ENCODE measurements at regions not wholly inside any gene's neighbourhood (a gene's known extent, or its start where the extent isn't known, plus 50 kb on each side); places are given as distances from the start of the nearest gene placed in this dataset.

DNA sequence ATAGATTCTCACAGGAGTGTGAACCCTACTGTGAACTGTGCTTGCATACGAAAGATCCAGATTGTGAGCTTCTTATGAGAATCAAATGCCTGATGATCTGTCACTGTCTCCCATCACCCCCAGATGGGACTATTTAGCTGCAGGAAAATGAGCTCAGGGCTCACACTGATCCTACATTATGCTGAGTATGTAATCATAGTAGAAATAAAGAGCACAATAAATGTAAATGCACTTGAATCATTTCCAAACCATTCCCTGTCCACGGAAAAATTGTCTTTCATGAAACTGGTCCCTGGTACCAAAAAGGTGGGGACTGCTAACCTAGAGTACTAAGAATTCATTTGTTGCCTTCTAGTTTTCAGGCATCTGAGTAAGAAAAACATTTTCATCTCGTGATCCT is 1215.8 kb upstream of the TMEM132C start:
- DNase-seq (no peak), ATAC-seq (no peak)
- intact Hi-C loops (cut with DNase I; ENCODE audit: low total_unique reads) (no loop called here), in situ Hi-C loops (cut with MboI; ENCODE audit: low sequenced_read_pairs in 4 of 4) (no loop called here)
- Histone ChIP-seq H3K27me3 (no peaks in the 10 kb centered on the region), H3K4me1 (no peaks in the 10 kb centered on the region), H3K4me3 (no peak overlapping the region), H3K9me3 (no peaks in the 10 kb centered on the region), H3K27ac (no peak overlapping the region), H3K36me3 (no peaks in the 10 kb centered on the region)
- TF ChIP-seq, protein P1, sequence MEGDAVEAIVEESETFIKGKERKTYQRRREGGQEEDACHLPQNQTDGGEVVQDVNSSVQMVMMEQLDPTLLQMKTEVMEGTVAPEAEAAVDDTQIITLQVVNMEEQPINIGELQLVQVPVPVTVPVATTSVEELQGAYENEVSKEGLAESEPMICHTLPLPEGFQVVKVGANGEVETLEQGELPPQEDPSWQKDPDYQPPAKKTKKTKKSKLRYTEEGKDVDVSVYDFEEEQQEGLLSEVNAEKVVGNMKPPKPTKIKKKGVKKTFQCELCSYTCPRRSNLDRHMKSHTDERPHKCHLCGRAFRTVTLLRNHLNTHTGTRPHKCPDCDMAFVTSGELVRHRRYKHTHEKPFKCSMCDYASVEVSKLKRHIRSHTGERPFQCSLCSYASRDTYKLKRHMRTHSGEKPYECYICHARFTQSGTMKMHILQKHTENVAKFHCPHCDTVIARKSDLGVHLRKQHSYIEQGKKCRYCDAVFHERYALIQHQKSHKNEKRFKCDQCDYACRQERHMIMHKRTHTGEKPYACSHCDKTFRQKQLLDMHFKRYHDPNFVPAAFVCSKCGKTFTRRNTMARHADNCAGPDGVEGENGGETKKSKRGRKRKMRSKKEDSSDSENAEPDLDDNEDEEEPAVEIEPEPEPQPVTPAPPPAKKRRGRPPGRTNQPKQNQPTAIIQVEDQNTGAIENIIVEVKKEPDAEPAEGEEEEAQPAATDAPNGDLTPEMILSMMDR (IDR thresholded peaks at IDR 0.05 in 4 of 5, conservative IDR thresholded peaks at IDR 0.05 in 1 of 5) = no peak
- TF ChIP-seq POLR2A (IDR thresholded peaks at IDR 0.05) = no peak

DNA sequence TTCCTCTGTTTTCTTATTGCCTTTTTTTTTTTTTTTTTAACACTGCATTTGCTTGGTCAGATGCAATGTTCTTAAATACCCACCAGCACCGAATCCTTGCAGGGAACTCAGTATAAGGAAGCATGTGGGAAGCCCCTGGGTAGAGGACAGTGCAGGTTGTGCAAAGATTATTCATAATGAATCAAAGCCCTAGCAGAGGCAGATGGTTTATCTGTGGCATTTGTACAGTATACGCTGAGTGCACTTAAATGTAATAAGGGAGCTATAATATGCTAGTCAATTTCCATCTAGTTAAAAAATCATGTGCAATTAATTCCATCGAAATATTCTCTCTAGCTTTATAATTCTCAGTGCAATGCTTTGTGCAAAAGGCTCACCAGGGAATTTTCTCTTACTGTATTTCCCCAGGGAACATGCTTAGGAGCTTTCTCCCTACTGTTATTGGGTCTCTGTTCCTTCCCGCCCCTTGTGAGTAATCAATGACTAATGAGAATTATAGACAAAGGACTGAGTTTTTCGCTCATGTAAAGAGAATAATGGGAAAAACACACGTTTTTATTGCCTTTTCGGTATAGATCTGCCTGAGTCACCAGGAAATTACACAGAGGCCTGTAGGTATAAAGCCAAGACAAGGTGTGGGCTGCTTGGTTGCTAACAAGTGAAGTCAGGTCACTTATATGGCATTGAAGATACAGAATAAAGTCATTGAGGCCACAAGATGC is 1214.3 kb upstream of the TMEM132C start:
- DNase-seq (no peak), ATAC-seq (no peak)
- intact Hi-C loops (cut with DNase I; ENCODE audit: low total_unique reads) (no loop called here), in situ Hi-C loops (cut with MboI; ENCODE audit: low sequenced_read_pairs in 4 of 4) (no loop called here)
- Histone ChIP-seq H3K27me3 (no peaks in the 10 kb centered on the region), H3K9me3 (no peaks in the 10 kb centered on the region), H3K4me3 (no peak overlapping the region), H3K27ac (no peak overlapping the region), H3K4me1 (no peaks in the 10 kb centered on the region), H3K36me3 (no peaks in the 10 kb centered on the region)
- TF ChIP-seq POLR2A (IDR thresholded peaks at IDR 0.05) = no peak
- TF ChIP-seq, protein P1 (IDR thresholded peaks at IDR 0.05 in 4 of 5, conservative IDR thresholded peaks at IDR 0.05 in 1 of 5) = no peak

GRCh38 chr12:127054531-127054930 is 1212.4 kb upstream of the TMEM132C start:
- no peak for DNase-seq
- Histone ChIP-seq H3K4me1 (no peaks in the 10 kb centered on the region), H3K27me3 (no peaks in the 10 kb centered on the region), H3K4me3 (no peak overlapping the region), H3K27ac (no peak overlapping the region), H3K9me3 (no peaks in the 10 kb centered on the region), H3K36me3 (no peaks in the 10 kb centered on the region)
- intact Hi-C loops (cut with DNase I; ENCODE audit: low total_unique reads) = no loop called here
- in situ Hi-C loops (cut with MboI; ENCODE audit: low sequenced_read_pairs in 4 of 4) = no loop called here
- ATAC-seq = no peak
- TF ChIP-seq, protein P1 (IDR thresholded peaks at IDR 0.05 in 4 of 5, conservative IDR thresholded peaks at IDR 0.05 in 1 of 5) = no peak
- no peak for TF ChIP-seq POLR2A (IDR thresholded peaks at IDR 0.05)

- Histone ChIP-seq H3K27ac (no peak overlapping the region), H3K4me1 (no peaks in the 10 kb centered on the region), H3K4me3 (no peak overlapping the region), H3K9me3 (no peaks in the 10 kb centered on the region), H3K27me3 (no peaks in the 10 kb centered on the region), H3K36me3 (no peaks in the 10 kb centered on the region)
- no peak for DNase-seq
- no peak for ATAC-seq
- no peak for TF ChIP-seq POLR2A (IDR thresholded peaks at IDR 0.05)
- TF ChIP-seq, protein P1 (IDR thresholded peaks at IDR 0.05 in 4 of 5, conservative IDR thresholded peaks at IDR 0.05 in 1 of 5) = no peak
- in situ Hi-C loops (cut with MboI; ENCODE audit: low sequenced_read_pairs in 4 of 4) = no loop called here
- intact Hi-C loops (cut with DNase I; ENCODE audit: low total_unique reads) = no loop called here
Observed at GRCh38 chr12:127060310-127060847, 1206.6 kb upstream of the TMEM132C start.

Measured in gastrocnemius medialis (tissue), 4 donors.